HepG2 (cell line): ENCODE measurements at regions not wholly inside any gene's neighbourhood (a gene's known extent, or its start where the extent isn't known, plus 50 kb on each side); places are given as distances from the start of the nearest gene placed in this dataset.

Source experiments
- ATAC-seq: fragments of 200-7000 bp; cut with Tn5 transposase; 3 replicates; pipeline ENCODE4 v1.9.1; 2020; ENCODE audit warnings: mild to moderate bottlenecking, moderate library complexity
- BruUV-seq: library from RNA; stranded (reverse); fragments of 400-500 nt; replicated peaks from 2 replicates; lab custom pipeline; 2021; lab: Mats Ljungman, UMichigan
- CTCF ChIA-PET: fragments of 300-600 bp; formaldehyde crosslinking; extraction: SDS; loops from one replicate; lab custom pipeline; 2021; ENCODE audit warnings: low total read pairs, inconsistent platforms, low intra/inter-chr PET ratio; lab: Yijun Ruan, JAX
- POLR2A ChIA-PET: fragments of 350-600 bp; sonication (Branson Sonifier 250); formaldehyde crosslinking; loops from one replicate; lab custom pipeline; 2020; ENCODE audit warnings: antibody characterized with exemption, inconsistent platforms; lab: Yijun Ruan, JAX
- DNase-seq: peaks from one replicate; pipeline ENCODE4 v3.0.0-alpha.2; 2015; ENCODE audit warnings: low spot score
- FAIRE-seq: peaks from 3 replicates; lab custom pipeline; 2011; peaks lifted over from hg19 to GRCh38; lab: Jason Lieb, UNC
- H2AFZ ChIP-seq: one replicate; pipeline ENCODE4 v1.6.1; 2011; ENCODE audit warnings: low read length, inconsistent platforms
- H3K27ac ChIP-seq: fragments of 300-600 bp; 3 replicates; pipeline ENCODE4 v1.8.0; 2011; ENCODE audit warnings: mixed run types, mild to moderate bottlenecking, mixed read lengths, low read length, inconsistent platforms; ENCODE audit not compliant: insufficient read depth; ENCODE audit errors: extremely low read length
- H3K27me3 ChIP-seq, 2 experiments: fragments of 200-600 bp in 1 of 2; 2 replicates in 1 of 2; 3 replicates in 1 of 2; pipeline versions ENCODE4 v1.6.0 to v1.8.0; 2011; ENCODE audit warnings: low read length in 2 of 2, mild to moderate bottlenecking in 2 of 2, moderate library complexity in 2 of 2, inconsistent platforms in 1 of 2; ENCODE audit not compliant: insufficient read depth in 2 of 2, control insufficient read depth in 1 of 2
- H3K36me3 ChIP-seq, 2 experiments: fragments of 200-600 bp in 1 of 2; replicated peaks in 1 of 2; 2 replicates in 1 of 2; 3 replicates in 1 of 2; pipeline versions ENCODE4 v1.5.1 to v1.8.0; 2011; ENCODE audit warnings: low read length in 2 of 2, inconsistent platforms in 1 of 2; ENCODE audit not compliant: insufficient read depth in 2 of 2, control insufficient read depth in 1 of 2
- H3K4me1 ChIP-seq: 2 replicates; pipeline ENCODE4 v1.5.1; 2012; ENCODE audit warnings: low read length, inconsistent platforms; ENCODE audit not compliant: insufficient read depth
- H3K4me2 ChIP-seq: 2 replicates; pipeline ENCODE4 v1.6.0; 2011; ENCODE audit warnings: low read depth, low read length, inconsistent platforms
- H3K4me3 ChIP-seq, 3 experiments: fragments of 200-600 bp in 1 of 3; sonication (generic), shearing (Covaris generic) in 1 of 3; replicated peaks in 1 of 3; 2 replicates each; pipeline ENCODE4 v1.5.1; 2011 to 2016; ENCODE audit warnings: low read length in 3 of 3, inconsistent platforms in 2 of 3, low read depth in 2 of 3, mild to moderate bottlenecking in 2 of 3, control low read depth in 1 of 3, mixed read lengths in 1 of 3; ENCODE audit not compliant: insufficient read depth in 1 of 3
- H3K79me2 ChIP-seq: one replicate; pipeline ENCODE4 v1.6.1; 2011; ENCODE audit warnings: low read length, inconsistent platforms; ENCODE audit not compliant: insufficient read depth
- H3K9ac ChIP-seq: 2 replicates; pipeline ENCODE4 v1.6.0; 2011; ENCODE audit warnings: mild to moderate bottlenecking, low read depth, low read length, inconsistent platforms; ENCODE audit not compliant: insufficient read depth
- H3K9me3 ChIP-seq: 2 replicates; pipeline ENCODE4 v1.5.1; 2012; ENCODE audit warnings: mild to moderate bottlenecking, low read length
- H4K20me1 ChIP-seq: 2 replicates; pipeline ENCODE4 v1.6.0; 2011; ENCODE audit warnings: inconsistent platforms, mild to moderate bottlenecking, low read length, moderate library complexity; ENCODE audit not compliant: insufficient read depth
- ATRX ChIP-seq: sonication (generic); formaldehyde crosslinking; IDR thresholded peaks from 2 replicates; pipeline ENCODE4 v1.4.0; 2020; ENCODE audit warnings: missing genetic modification reagents, borderline replicate concordance
- ETV6 ChIP-seq: sonication (generic); formaldehyde crosslinking; conservative IDR thresholded peaks from 2 replicates; pipeline ENCODE4 v1.4.0; 2020; ENCODE audit warnings: missing genetic modification reagents
- HNRNPH1 ChIP-seq: fragments of 200-400 bp; formaldehyde crosslinking; optimal IDR thresholded peaks from 2 replicates; pipeline ENCODE3; 2017; ENCODE audit warnings: mild to moderate bottlenecking, low read depth, low read length
- NAIF1 ChIP-seq: sonication (generic); formaldehyde crosslinking; IDR thresholded peaks from 2 replicates; pipeline ENCODE4 v1.5.0; 2020; ENCODE audit warnings: mild to moderate bottlenecking, missing genetic modification reagents, borderline replicate concordance
- NFATC3 ChIP-seq: sonication (generic); formaldehyde crosslinking; IDR thresholded peaks from 2 replicates; pipeline ENCODE4 v1.5.1; 2020; ENCODE audit warnings: mild to moderate bottlenecking, missing genetic modification reagents
- YEATS2 ChIP-seq: sonication (generic); formaldehyde crosslinking; IDR thresholded peaks from 2 replicates; pipeline ENCODE4 v1.4.0; 2020; ENCODE audit warnings: missing genetic modification reagents, borderline replicate concordance
- ZFP1 ChIP-seq: IDR thresholded peaks from 2 replicates; pipeline ENCODE4 v1.6.1; 2016
- ZNF264 ChIP-seq: sonication (generic); formaldehyde crosslinking; IDR thresholded peaks from 2 replicates; pipeline ENCODE4 v1.4.0; 2020; ENCODE audit warnings: missing genetic modification reagents
- ZNF326 ChIP-seq: sonication (generic); formaldehyde crosslinking; IDR thresholded peaks from 2 replicates; pipeline ENCODE4 v1.4.0; 2020; ENCODE audit warnings: missing genetic modification reagents, borderline replicate concordance
- ZNF33A ChIP-seq: sonication (generic); formaldehyde crosslinking; IDR thresholded peaks from 2 replicates; pipeline ENCODE4 v1.5.1; 2020; ENCODE audit warnings: missing genetic modification reagents, mild to moderate bottlenecking, moderate library complexity, borderline replicate concordance
- ZNF383 ChIP-seq: sonication (generic); formaldehyde crosslinking; IDR thresholded peaks from 2 replicates; pipeline ENCODE4 v1.4.0; 2020; ENCODE audit warnings: missing genetic modification reagents, mild to moderate bottlenecking, borderline replicate concordance
- ZNF670 ChIP-seq: sonication (generic); formaldehyde crosslinking; IDR thresholded peaks from 2 replicates; pipeline ENCODE4 v1.8.0; 2022; ENCODE audit warnings: mild to moderate bottlenecking, missing genetic modification reagents, borderline replicate concordance
- ZNF891 ChIP-seq: sonication (generic); formaldehyde crosslinking; IDR thresholded peaks from 2 replicates; pipeline ENCODE4 v1.5.0; 2020; ENCODE audit warnings: mild to moderate bottlenecking, missing genetic modification reagents
- WGBS: methylation state at CpG from one replicate; pipeline ENCODE4 v1.1.6; 2017; ENCODE audit warnings: low lambda C conversion rate; 5-methylcytosine and 5-hydroxymethylcytosine counted together
- in situ Hi-C: cut with HindIII; loops from 2 replicates; pipeline ENCODE4 v1.10.0; 2017; ENCODE audit warnings: low pct_unique_long_range_greater_than_20kb; ENCODE audit not compliant: extremely low pct_ligation_motif_present
- intact Hi-C: fragments of 100-400 bp; cut with micrococcal nuclease; formaldehyde crosslinking; loops from one replicate; pipeline ENCODE4 v1.10.0; 2022; ENCODE audit not compliant: unreplicated experiment
- TF ChIP-seq, protein P1 (sequence below): sonication (generic); formaldehyde crosslinking; conservative IDR thresholded peaks from 2 replicates; pipeline ENCODE4 v1.4.0; 2020; ENCODE audit warnings: missing genetic modification reagents
- TF ChIP-seq, protein P2 (sequence below): sonication (generic); formaldehyde crosslinking; IDR thresholded peaks from 2 replicates; pipeline ENCODE4 v1.4.0; 2020; ENCODE audit warnings: missing genetic modification reagents
- TF ChIP-seq, protein P3 (sequence below): sonication (generic); formaldehyde crosslinking; IDR thresholded peaks from 2 replicates; pipeline ENCODE4 v1.5.0; 2020; ENCODE audit warnings: missing genetic modification reagents

DNA sequence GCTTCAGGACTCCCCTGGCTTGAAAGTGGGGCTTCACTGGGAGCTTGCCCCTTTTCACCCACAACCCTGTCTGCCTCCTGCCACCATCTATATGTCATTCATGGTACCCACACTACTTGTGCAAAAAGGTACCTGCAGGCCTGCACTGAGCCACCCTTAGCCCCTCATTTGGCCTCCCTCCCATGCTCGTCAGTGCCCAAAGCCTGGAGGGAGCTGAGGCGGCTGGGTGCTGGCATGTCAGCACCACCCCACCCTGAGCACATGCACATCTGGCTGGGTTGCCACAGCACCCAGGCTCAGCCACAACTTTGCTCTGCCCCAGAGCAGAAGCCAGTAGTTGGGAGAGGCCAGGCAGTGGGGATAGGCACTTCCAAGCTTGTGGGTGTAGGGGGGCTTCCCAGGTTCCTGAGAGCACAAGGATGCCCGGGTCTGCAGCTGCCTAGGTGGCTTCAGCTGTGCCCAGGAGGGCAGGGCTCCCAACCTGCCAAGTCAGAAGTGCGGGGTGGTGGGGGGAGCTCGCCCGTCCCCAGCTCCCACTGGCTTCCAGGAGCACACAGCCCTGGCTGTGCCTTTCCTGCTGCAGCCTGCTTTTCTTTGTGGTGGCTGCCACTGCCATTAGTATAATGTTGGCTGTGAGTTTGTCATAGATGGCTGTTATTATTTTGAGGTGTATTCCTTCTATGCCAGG, 1054.6 kb upstream of the EPHA6 start:
- 0% methylated on average over 1 of the region's 6 CpGs for WGBS
- Histone ChIP-seq H3K9me3 (no peaks in the 10 kb centered on the region), H3K79me2 (no peaks in the 10 kb centered on the region), H3K4me1 (no peaks in the 10 kb centered on the region), H3K27ac (no peak overlapping the region), H3K27me3 (no peaks in the 10 kb centered on the region), H3K36me3 (no peaks in the 10 kb centered on the region), H3K4me3 (no peak overlapping the region), H3K9ac (no peak overlapping the region), H4K20me1 (no peaks in the 10 kb centered on the region), H2AFZ (no peak overlapping the region), H3K4me2 (no peak overlapping the region)
- in situ Hi-C loops: no loop called here
- ChIA-PET POLR2A (no interaction called here), CTCF (no interaction called here)
- DNase-seq (no peak), ATAC-seq (no peak), FAIRE-seq (no peak)
- intact Hi-C loops: no loop called here
- BruUV-seq: no TSS peak
- no peak for TF ChIP-seq NAIF1 (CRISPR knock-in tag)
- TF ChIP-seq, protein P1, sequence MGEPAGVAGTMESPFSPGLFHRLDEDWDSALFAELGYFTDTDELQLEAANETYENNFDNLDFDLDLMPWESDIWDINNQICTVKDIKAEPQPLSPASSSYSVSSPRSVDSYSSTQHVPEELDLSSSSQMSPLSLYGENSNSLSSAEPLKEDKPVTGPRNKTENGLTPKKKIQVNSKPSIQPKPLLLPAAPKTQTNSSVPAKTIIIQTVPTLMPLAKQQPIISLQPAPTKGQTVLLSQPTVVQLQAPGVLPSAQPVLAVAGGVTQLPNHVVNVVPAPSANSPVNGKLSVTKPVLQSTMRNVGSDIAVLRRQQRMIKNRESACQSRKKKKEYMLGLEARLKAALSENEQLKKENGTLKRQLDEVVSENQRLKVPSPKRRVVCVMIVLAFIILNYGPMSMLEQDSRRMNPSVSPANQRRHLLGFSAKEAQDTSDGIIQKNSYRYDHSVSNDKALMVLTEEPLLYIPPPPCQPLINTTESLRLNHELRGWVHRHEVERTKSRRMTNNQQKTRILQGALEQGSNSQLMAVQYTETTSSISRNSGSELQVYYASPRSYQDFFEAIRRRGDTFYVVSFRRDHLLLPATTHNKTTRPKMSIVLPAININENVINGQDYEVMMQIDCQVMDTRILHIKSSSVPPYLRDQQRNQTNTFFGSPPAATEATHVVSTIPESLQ (CRISPR knock-in tag): no peak
- TF ChIP-seq ZFP1 (CRISPR knock-in tag): no peak
- no peak for TF ChIP-seq HNRNPH1
- TF ChIP-seq, protein P2, sequence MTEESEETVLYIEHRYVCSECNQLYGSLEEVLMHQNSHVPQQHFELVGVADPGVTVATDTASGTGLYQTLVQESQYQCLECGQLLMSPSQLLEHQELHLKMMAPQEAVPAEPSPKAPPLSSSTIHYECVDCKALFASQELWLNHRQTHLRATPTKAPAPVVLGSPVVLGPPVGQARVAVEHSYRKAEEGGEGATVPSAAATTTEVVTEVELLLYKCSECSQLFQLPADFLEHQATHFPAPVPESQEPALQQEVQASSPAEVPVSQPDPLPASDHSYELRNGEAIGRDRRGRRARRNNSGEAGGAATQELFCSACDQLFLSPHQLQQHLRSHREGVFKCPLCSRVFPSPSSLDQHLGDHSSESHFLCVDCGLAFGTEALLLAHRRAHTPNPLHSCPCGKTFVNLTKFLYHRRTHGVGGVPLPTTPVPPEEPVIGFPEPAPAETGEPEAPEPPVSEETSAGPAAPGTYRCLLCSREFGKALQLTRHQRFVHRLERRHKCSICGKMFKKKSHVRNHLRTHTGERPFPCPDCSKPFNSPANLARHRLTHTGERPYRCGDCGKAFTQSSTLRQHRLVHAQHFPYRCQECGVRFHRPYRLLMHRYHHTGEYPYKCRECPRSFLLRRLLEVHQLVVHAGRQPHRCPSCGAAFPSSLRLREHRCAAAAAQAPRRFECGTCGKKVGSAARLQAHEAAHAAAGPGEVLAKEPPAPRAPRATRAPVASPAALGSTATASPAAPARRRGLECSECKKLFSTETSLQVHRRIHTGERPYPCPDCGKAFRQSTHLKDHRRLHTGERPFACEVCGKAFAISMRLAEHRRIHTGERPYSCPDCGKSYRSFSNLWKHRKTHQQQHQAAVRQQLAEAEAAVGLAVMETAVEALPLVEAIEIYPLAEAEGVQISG: no peak
- no peak for TF ChIP-seq ZNF383
- no peak for TF ChIP-seq ZNF891 (CRISPR knock-in tag)
- no peak for TF ChIP-seq ATRX (CRISPR knock-in tag)
- TF ChIP-seq ZNF670: no peak
- TF ChIP-seq, protein P3, sequence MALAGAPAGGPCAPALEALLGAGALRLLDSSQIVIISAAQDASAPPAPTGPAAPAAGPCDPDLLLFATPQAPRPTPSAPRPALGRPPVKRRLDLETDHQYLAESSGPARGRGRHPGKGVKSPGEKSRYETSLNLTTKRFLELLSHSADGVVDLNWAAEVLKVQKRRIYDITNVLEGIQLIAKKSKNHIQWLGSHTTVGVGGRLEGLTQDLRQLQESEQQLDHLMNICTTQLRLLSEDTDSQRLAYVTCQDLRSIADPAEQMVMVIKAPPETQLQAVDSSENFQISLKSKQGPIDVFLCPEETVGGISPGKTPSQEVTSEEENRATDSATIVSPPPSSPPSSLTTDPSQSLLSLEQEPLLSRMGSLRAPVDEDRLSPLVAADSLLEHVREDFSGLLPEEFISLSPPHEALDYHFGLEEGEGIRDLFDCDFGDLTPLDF: no peak
- TF ChIP-seq YEATS2 (CRISPR knock-in tag): no peak
- no peak for TF ChIP-seq ZNF326
- TF ChIP-seq ZNF264 (CRISPR knock-in tag): no peak
- TF ChIP-seq NFATC3 (CRISPR knock-in tag): no peak
- no peak for TF ChIP-seq ZNF33A (CRISPR knock-in tag)
- no peak for TF ChIP-seq ETV6 (CRISPR knock-in tag)
